ENCODE measurements at regions not wholly inside any gene's neighbourhood (a gene's known extent, or its start where the extent isn't known, plus 50 kb on each side); places are given as distances from the start of the nearest gene placed in this dataset.
"Not testable (repeated sequence)": the region's sequence is repeated elsewhere in the genome, so short reads cannot be mapped to it uniquely, and the experiment has no call there.

GRCh38 chr2:34547900-34548299 is 948.8 kb upstream of the FAM98A start:
- intact Hi-C loops (cut with DNase I) = no loop called here

GRCh38 chr2:34547340-34547739 is 948.2 kb upstream of the FAM98A start:
- intact Hi-C loops (cut with DNase I) = no loop called here

More at GRCh38 chr2:34547900-34548299, 948.8 kb upstream of the FAM98A start:
- DNase-seq = no peak

GRCh38 chr2:34545486-34546136 is 946.5 kb upstream of the FAM98A start:
- intact Hi-C loops (cut with DNase I) = no loop called here
- DNase-seq = no peak

More at GRCh38 chr2:34547340-34547739, 948.2 kb upstream of the FAM98A start:
- no peak for DNase-seq

GRCh38 chr2:34534761-34535160 is 935.7 kb upstream of the FAM98A start:
- intact Hi-C loops (cut with DNase I) = no loop called here
- no peak for DNase-seq

- intact Hi-C loops (cut with DNase I) = no loop called here
- DNase-seq = no peak
Measured at GRCh38 chr2:34534341-34534740, 935.2 kb upstream of the FAM98A start.

GRCh38 chr2:34533585-34534183 is 934.6 kb upstream of the FAM98A start:
- intact Hi-C loops (cut with DNase I) = no loop called here
- no peak for DNase-seq

- DNase-seq = no peak
- intact Hi-C loops (cut with DNase I) = no loop called here
Measured at GRCh38 chr2:34529965-34530364, 930.9 kb upstream of the FAM98A start.

- no peak for DNase-seq
- intact Hi-C loops (cut with DNase I) = no loop called here
Measured at GRCh38 chr2:34523958-34524514, 924.9 kb upstream of the FAM98A start.

GRCh38 chr2:34519659-34520058 is 920.6 kb upstream of the FAM98A start:
- intact Hi-C loops (cut with DNase I) = no loop called here
- DNase-seq = no peak

- intact Hi-C loops (cut with DNase I) = no loop called here
- no peak for DNase-seq
Measured at GRCh38 chr2:34498561-34498960, 899.5 kb upstream of the FAM98A start.

GRCh38 chr2:34494192-34494591 is 895.1 kb upstream of the FAM98A start:
- DNase-seq; intact Hi-C loops (cut with DNase I): not testable (repeated sequence)

- DNase-seq = no peak
Measured at GRCh38 chr2:34492561-34493455, 893.7 kb upstream of the FAM98A start.

GRCh38 chr2:34486965-34487364 is 887.9 kb upstream of the FAM98A start:
- intact Hi-C loops (cut with DNase I) = no loop called here
- DNase-seq = no peak

More at GRCh38 chr2:34492561-34493455, 893.7 kb upstream of the FAM98A start:
- intact Hi-C loops (cut with DNase I) = no loop called here

GRCh38 chr2:34481542-34481941 is 882.4 kb upstream of the FAM98A start:
- intact Hi-C loops (cut with DNase I) = no loop called here
- no peak for DNase-seq

- no peak for DNase-seq
- intact Hi-C loops (cut with DNase I) = no loop called here
Measured at GRCh38 chr2:34480366-34480765, 881.3 kb upstream of the FAM98A start.

- intact Hi-C loops (cut with DNase I) = no loop called here
- DNase-seq = no peak
Measured at GRCh38 chr2:34475156-34475555, 876.1 kb upstream of the FAM98A start.

- intact Hi-C loops (cut with DNase I) = no loop called here
- DNase-seq = no peak
Measured at GRCh38 chr2:34474646-34475045, 875.5 kb upstream of the FAM98A start.

GRCh38 chr2:34447097-34447496 is 848.0 kb upstream of the FAM98A start:
- intact Hi-C loops (cut with DNase I) = no loop called here
- no peak for DNase-seq

GRCh38 chr2:34423301-34423700 is 824.2 kb upstream of the FAM98A start:
- intact Hi-C loops (cut with DNase I) = no loop called here
- DNase-seq = no peak

GRCh38 chr2:34419856-34420255 is 820.8 kb upstream of the FAM98A start:
- intact Hi-C loops (cut with DNase I) = no loop called here

GRCh38 chr2:34416856-34417255 is 817.8 kb upstream of the FAM98A start:
- no peak for DNase-seq
- intact Hi-C loops (cut with DNase I) = no loop called here

More at GRCh38 chr2:34419856-34420255, 820.8 kb upstream of the FAM98A start:
- no peak for DNase-seq
